Activated naive CD4-positive, alpha-beta T cell treated with anti-CD3 and anti-CD28 coated beads, Interleukin-2, amount 50 U/mL, for 16 hours (primary cell): ENCODE measurements at regions not wholly inside any gene's neighbourhood (a gene's known extent, or its start where the extent isn't known, plus 50 kb on each side); places are given as distances from the start of the nearest gene placed in this dataset.

Source experiments
- DNase-seq: peaks from one replicate; pipeline ENCODE4 v3.0.0-alpha.2; 2020

DNA sequence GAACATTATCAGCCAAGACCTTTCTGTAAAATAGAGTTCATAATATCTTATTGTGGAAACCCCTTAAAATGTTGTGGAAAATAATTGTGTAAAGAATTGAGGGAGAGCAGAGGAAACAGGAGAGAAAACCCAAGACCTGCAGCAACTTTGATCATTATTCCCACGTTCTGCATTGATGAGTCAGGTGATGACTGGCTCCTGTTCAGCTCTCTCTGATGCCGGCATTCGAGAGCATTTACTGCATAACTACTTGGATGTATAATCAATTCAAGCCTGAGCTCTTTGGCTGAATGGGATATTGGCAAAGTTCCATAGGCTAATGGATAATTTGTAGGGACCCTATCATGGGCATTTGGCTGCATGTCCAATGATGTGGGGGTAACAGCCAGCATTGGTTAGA lies 176.3 kb upstream of the ARID2 start:
- no peak for DNase-seq

DNA sequence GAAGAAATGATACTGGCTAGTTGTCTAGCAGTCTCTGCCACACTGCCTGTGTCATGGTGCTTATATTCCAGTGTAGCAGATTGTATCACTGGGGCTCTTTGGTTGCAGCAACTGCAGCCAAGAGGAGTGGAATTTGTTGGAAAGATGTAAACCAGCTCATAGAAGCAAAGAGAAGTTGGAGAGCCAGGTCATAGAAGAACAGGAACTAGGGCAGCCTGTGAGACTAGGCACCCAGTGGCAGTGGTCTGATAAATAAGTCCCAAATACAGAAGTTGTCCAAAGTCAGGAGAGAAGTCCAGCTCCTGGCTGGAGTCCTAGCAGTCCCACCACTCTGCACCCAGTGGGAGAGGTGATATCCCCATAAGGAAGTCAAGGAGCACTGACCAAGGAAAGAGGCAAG lies 172.5 kb upstream of the ARID2 start:
- no peak for DNase-seq

DNA sequence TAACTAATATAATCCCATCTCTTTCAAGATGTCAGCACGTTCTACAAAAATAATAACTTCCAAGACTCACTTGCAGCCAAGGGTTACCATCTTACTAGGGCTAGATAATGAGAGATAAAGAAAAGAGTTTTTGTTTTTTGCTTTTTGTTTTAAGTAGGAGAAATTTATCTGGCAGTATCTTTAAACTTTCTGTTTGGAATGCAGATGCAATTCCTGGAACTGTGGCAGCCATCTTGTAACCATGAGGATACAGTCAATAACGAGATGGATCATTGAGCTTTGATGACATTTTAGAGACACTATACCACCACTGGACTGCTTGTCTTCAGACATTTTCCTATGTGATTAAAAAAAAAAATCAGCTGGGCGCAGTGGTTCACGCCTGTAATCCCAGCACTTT lies 171.2 kb upstream of the ARID2 start:
- DNase-seq: no peak

DNA sequence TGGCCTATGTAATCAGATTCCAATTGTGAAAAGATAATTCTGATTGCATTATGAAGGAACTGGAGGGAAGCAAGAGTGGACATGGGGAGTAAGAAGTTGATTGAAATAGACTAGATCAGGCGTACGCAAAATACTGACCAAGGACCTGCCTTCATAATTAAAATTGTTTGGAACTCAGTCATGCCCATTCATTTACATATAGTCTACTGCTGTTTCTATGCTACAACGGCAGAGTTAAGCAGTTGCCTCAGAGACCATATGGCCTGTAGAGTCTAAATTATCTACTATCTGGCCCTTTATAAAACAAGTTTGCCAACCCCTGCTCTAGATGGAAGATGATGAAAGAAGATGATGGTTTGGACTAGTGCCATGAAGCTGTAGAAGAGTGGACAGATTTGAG lies 170.0 kb upstream of the ARID2 start:
- no peak for DNase-seq

DNA sequence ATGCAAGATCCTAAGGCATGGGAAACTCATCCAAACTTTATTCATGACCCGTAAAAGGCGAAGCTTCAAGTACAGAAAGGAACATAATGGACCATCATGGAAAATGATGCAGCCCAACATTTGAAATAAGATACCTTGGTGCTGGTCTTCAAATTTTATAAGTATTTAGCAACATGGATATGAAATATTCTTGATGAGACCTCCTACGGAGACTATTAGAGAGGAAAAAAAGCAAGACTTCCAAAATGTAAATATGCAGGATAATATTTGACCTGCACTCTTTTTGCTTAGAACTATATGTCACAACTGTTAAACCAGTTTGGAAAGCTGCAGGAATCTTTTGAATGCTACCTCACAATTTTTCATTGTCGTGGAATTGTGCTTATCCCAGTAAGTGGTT lies 168.8 kb upstream of the ARID2 start:
- DNase-seq: no peak

DNA sequence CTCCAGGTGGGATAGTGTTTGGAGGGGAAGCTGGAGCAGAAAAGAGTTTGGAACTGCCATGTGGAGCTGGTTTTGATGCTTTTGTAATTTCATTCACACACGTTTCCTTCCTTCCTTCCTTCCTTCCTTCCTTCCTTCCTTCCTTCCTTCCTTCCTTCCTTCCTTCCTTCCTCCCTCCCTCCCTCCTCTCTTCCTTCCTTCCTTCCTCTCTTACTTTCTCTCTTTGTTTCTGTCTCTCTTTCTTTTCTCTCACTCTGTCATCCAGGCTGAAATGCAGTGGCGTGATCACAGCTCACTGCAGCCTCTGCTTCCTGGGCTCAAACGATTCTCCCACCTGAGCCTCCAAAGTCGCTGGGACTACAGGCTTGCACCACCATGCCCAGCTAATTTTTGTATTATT lies 168.0 kb upstream of the ARID2 start:
- DNase-seq: no peak

DNA sequence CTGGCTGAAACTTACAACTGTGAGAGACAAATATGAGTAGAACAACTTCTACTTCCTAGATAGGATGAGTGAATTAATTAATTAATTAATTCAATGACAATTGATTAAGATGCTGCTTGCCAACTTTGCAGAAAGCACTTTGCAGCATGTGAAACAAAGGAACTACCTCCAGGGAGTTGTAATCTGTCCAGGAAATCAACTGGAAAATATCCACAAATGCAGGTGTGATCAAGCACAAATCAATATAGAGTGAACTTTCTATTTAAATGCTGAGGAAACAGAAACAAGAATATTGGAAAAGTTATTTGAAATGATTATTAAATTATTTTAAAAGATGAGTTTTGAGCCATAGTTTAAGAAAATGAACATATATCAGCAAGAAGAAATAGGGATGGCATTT lies 163.9 kb upstream of the ARID2 start:
- no peak for DNase-seq

DNA sequence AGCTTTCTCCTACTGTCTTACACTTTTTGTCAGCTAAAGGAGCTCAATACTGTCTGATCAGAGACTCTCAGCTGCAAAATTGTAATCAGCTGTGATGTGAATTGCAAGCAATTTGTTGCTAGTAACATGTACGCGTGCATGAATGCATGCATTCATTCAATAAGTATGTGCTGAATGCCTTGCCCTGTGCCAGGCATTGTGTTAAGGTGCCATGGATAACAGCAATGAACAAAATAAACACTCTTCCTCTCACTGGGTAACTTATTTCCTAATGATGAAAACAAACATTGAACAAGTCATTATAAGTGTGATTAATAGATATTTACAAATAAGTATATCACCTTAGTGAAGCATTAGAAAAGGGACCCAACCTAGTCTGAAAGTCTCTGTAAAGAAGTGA lies 163.2 kb upstream of the ARID2 start:
- no peak for DNase-seq

DNA sequence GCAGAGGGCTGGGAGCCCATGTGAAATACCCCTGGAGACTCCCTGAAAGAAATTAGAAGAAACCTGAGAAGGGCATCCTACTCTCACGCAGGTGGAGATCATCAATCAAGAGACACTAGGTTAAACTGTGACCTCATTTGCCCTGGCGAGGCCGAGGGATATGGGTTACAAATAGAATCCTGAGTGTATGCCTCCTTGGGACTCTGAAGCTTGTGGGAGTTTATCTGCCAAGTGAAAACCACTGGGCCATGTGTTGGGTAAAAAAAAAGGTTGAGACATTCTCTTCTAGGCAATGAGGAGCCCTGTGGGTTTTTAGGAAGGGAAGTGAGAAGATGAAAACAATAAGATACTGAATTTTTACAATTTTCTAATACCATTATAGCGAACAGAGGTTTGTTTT lies 160.7 kb upstream of the ARID2 start:
- no peak for DNase-seq

DNA sequence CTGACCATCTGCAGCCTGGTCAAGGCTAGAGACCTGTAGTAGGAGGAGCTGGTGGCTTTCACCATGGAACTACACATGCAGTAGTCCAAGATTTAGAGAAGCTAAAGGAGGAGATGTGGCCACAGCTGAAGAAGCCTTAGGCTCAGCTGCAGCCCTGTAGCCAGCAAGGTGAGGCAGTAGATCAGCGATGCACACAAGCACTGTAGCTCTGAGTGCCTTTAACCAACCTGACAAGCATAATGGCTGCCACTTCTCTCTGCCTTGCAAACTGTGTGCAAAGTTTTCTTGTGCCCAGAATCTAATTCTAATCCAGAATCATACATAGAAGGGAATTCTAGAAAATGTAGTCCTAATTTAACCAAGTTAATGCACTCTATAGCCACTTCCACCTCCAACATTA lies 159.0 kb upstream of the ARID2 start:
- no peak for DNase-seq

DNA sequence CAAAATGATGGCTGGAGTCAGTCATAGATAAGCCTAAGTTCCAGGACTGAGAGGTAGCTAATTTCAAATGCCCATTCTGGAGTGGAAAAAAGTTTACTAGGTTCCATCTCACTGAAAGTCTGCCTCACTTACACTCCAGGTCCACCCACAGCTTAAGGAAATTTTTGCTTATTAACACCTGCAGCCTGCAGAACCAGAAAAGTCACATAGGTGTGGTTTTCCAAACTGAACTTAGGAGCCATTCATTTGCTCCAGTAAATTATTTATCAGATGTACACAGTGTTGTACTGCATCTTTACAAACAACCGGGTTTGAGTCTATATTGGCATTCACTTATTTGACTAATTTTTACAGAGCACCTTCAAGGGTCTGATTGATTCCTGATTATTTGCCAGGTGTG lies 157.4 kb upstream of the ARID2 start:
- no peak for DNase-seq

DNA sequence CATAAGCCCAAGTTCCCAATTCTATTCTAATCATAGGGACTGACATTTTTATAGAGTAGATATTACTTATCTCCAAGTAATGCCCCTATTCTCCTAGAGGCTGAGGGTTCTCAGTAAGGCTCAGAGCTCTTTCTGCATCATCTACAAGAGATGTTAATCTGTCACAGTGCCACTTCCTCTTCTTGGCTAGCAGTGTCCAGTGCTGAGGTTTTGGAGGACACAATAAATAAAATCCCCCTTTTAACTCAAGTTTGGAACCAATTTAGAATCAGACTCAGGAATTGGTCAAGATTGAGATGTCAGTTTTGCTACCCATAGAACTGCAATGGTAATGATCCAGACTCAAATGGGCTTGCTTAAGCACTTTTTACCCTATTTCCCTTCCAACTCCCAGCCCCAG lies 154.1 kb upstream of the ARID2 start:
- DNase-seq: no peak

DNA sequence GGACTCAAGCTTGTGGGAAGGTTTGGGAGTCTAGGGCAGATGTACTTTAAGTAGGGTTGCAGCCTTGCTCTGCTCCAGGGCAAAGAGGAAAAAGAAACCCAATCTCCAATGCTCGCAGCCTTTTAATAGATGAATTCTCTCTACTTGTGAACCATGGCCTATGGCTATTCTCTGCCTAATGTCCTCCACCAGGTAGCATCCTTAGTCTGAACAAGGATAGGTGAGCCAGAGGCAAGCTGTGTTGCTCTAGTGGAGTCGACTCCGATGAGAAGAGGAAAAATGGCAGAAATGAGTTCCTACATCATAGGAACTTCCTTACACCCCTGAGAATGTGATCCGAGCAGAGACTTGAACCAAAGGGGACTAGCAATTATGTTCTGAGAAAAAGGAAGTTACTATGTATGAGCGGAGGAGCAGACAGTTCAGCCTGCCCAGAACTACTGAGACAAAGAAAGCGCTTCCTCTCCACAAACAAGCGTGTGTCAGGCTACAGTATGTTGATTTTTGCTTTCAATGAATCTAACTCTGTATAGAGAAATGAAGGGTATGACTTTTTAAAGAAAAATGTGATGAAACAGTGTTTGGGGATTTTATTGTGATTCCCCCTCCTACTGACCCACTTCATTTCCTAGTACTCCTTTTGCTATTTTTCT lies 153.6 kb upstream of the ARID2 start:
- DNase-seq: no peak

DNA sequence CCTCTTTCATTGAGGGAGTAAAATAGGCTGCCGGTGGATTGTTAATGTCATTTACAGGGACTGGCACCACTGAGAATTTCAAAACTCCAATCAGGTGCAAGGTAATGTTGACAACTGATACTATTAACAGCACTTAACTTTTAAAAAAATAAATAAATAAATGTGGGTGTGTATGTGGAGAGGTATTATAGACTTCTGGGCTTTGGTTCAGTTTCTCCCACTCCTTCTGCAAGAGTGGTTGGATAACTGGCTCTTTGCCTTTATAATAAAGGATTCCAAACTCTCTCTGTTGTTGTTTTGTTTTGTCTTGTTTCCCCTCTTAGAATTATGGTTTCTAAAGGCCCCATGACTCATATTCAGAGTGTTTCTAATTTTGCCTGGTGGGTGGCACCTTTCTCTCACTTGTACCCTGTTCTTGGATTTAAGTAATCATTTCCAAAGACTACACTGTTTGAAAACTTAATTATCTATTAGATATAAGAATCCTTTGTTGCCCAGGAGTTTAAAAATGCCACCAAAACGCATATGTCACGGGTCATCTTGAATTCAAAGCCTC lies 151.6 kb upstream of the ARID2 start:
- DNase-seq: no peak

DNA sequence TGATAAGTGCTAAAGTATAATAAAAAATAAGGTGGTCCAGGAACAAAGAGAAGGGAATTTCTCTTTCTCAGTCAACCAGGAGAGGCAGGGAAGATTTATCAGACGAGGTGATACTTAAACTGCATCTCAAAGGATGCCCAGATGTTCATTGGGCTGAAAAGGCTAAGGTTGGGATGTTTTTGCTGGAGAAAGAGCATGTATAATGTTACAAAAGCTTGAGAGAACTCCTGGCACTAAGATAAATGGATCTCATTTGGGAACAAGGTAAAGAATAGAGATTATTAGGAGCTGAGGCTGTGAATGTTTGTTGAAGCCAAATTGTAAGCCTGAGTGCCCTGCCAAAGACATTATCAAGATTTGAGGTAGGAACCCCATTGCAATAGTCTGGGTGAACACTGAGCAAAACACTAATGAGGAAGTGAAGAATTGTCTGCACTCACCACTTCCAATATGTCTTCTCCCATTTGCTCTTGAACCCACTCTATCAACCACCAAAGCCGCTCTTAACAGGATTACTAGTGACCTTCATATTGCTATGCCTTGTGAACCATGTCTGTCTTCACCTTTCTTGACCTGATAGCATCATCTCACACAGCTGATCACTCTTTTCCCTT lies 149.0 kb upstream of the ARID2 start:
- DNase-seq: no peak

DNA sequence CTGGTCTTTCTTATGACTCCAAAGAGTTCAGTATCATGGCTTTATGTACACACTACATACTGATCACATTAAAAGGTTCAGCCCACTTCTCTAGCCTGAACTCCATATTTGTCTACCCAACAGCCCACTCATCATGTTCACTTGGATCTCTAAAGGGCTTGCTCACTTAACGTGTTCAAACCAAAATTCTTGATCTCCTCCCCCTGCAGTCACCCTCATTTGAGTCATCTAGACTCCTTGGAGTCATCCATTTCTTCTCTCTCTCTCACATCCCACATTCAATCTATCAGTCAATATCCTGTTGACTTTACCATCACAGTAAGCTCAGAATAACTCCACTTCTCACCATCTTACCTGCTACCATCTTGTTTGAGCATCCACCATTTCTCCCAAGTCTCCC lies 148.4 kb upstream of the ARID2 start:
- no peak for DNase-seq

DNA sequence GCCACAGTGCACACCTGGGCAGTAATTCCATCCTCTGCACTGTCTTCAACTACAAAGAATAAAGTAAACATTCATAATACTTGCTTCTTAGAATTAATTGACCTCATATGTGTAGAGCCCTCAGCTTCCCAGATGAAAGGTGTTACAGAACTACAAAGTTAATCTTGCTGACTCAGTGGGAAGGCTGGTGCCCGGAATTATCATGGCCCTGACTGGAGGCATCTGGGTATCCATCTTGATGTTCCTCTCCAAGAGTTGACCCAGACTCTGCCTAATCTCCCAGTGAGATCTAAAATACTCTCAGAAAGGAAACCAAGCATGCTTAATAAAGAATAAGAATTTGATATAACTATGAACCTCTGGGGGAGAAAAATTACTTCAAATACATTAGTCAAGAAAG lies 147.0 kb upstream of the ARID2 start:
- no peak for DNase-seq

DNA sequence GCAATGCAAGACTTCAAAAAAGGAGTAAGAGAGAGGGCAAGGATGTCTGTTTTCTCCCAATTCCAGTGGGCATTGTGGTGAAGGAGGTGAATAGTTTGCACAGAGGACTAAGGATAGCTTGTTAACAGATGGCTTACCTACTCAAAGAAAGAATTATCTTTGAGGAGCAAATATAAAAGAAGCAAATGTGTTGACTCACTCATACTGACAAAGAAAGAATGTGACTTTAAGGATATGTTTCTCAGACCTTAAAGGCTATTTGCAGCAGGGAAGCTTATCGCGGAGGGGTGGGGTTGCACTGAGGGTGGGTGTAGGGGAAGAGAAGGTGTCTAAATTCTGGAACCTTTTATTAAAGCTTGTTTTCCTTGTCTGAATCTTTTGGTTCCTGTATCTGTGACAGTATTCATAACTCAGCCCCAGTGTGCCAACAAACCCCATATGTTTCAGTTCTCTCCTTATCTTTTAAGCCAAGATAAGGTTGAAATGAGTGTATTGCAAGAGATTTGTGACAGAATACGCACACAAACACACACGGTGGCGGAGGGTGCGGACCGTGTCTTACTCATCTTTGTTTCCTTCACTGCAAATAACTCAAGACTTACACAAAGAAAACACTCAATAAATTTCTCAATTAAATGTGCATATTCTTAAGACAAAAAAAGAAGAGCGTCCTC lies 146.4 kb upstream of the ARID2 start:
- no peak for DNase-seq

DNA sequence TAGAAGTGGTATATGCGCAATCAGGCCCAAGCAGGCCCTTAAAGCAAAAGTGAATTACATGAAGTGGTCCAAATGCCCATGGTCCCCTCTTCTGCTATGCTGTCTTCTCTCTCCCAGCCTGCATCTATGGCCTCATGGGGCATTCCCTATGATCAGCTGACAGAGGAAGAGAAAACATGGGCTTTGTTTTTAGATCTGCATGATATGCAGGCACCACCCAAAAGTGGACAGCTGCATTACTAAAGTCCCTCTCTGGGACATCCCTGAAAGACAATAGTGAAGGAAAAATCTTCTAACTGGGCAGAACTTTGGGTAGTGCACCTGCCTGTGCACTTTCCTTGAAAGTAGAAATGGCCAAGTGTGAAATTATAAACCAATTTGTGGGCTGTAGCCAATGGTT lies 145.2 kb upstream of the ARID2 start:
- DNase-seq: no peak

DNA sequence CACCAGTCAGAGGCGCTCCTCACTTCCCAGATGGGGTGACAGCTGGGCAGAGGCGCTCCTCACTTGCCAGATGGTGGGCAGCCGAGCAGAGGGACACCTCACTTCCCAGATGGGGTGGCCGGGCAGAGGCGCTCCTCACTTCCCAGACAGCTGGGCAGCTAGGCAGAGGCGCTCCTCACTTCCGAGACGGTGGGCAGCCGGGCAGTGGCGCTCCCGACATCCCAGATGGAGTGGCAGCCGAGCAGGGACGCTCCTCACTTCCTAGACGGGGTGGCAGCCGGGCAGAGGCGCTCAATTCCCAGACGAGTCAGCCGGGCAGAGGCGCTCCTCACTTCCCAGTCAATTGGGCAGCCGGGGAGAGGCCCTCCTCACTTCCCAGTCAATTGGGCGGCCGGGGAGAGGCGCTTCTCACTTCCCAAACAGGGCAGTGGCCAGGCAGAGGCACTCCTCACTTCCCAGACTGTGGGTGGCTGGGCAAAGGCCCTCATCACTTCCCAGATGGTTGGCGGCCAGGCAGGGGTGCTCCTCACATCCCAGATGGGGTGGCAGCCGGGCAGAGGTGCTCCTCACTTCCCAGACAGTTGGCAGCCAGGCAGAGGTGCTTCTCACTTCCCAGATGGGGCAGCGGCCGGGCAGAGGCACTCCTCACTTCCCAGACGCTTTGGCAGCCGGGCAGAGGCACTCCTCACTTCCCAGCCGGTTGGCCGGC lies 143.8 kb upstream of the ARID2 start:
- DNase-seq: no peak

DNA sequence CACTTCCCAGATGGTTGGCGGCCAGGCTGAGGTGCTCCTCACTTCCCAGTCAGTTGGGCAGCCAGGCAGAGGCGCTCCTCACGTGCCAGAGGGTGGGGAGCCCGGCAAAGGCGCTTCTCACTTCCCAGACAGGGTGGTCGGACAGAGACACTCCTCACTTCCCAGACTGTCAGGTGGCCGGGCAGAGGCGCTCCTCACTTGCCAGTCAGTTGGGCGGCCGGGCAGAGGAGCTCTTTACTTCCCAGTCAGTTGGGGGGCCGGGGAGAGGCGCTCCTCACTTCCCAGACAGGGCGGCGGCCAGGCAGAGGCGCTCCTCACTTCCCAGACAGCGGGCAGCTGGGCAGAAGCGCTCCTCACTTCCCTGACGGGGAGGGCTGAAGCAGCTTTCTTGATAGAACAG lies 143.0 kb upstream of the ARID2 start:
- DNase-seq: no peak

DNA sequence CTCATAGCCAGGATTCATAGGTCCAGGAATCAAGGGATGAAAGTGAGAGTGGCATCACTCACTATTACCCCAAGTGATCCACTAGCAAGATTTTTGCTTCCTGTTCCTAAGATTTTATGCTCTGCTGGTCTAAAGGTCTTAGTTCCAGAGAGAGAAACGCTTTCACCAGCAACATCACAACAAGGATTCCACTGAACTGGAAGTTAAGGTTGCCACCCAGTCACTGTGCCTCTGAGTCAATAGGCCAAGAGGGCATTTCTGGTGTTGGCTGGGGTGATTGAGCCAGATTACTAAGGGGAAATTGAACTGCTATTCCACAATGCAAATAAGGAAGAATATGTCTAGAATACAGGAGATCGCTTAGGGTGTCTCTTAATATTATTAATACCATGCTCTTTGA lies 142.5 kb upstream of the ARID2 start:
- no peak for DNase-seq

DNA sequence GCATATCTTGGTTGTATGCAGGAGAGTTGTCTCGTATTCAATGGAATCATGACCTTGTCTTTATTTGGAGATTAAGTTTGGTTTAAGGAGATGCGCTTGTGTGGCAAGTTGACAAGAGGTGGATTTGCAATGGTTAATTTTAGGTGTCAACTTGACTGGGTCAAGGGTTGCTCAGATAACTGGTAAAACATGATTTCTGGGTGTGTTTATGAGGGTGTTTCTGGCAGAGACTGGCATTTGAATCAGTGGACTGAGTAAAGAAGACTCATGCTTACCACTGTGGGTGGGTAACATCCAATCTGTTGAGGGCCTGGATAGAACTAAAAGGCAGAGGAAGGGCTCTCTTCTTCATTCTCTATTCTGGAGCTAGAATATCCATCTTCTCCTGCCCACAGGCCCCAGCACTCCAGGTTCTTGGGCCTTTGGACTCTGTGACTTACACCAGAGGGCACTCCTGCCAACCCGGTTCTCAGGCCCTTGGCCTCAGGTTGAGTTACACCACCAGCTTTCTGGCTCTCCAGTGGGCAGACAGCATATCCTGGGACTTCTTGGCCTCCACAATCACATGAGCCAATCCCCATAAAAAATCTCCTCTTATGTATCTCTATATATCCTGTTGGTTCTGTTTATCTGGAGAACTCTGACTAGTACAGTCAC lies 141.5 kb upstream of the ARID2 start:
- no peak for DNase-seq
